SU-DHL-6 (cell line): ENCODE measurements at regions not wholly inside any gene's neighbourhood (a gene's known extent, or its start where the extent isn't known, plus 50 kb on each side); places are given as distances from the start of the nearest gene placed in this dataset.

Experiments used
- H2AFZ ChIP-seq: fragments of 200-600 bp; sonication (generic); 2 replicates; pipeline ENCODE4 v1.6.1; 2014; ENCODE audit warnings: low read depth, mild to moderate bottlenecking, moderate library complexity, mixed read lengths, antibody characterized with exemption, low read length; ENCODE audit not compliant: severe bottlenecking
- H3F3A ChIP-seq: fragments of 200-600 bp; shearing (Covaris generic); 2 replicates; pipeline ENCODE4 v1.6.0; 2016; ENCODE audit warnings: antibody characterized with exemption, mild to moderate bottlenecking; ENCODE audit not compliant: insufficient read depth
- H3K27ac ChIP-seq: fragments of 200-600 bp; sonication (generic); 2 replicates; pipeline ENCODE4 v1.5.1; 2016; ENCODE audit warnings: low read depth, mild to moderate bottlenecking, low read length, moderate library complexity, mixed read lengths
- H3K27me3 ChIP-seq: fragments of 200-600 bp; sonication (generic), shearing (Covaris generic); 2 replicates; pipeline ENCODE4 v1.6.0; 2014; ENCODE audit warnings: mild to moderate bottlenecking, low read length
- H3K36me3 ChIP-seq: fragments of 200-600 bp; sonication (generic); 2 replicates; pipeline ENCODE4 v1.6.1; 2014; ENCODE audit warnings: mild to moderate bottlenecking, low read length, mixed read lengths
- H3K4me2 ChIP-seq: fragments of 300-600, 200-600 bp; shearing (Covaris generic), sonication (generic); 2 replicates; pipeline ENCODE4 v1.6.0; 2014; ENCODE audit warnings: low read length, low read depth, mild to moderate bottlenecking; ENCODE audit not compliant: poor library complexity, severe bottlenecking
- H3K4me3 ChIP-seq: fragments of 200-600 bp; sonication (generic); 2 replicates; pipeline ENCODE4 v1.5.1; 2014; ENCODE audit warnings: antibody characterized with exemption, low read length, mild to moderate bottlenecking, mixed read lengths; ENCODE audit not compliant: insufficient read depth, poor library complexity, severe bottlenecking
- H3K79me2 ChIP-seq: fragments of 200-600 bp; sonication (generic); 2 replicates; pipeline ENCODE4 v1.6.1; 2014; ENCODE audit warnings: mild to moderate bottlenecking, low read length, moderate library complexity; ENCODE audit not compliant: insufficient read depth
- H3K9ac ChIP-seq: fragments of 200-600 bp; sonication (generic); 2 replicates; pipeline ENCODE4 v1.7.0; 2014; ENCODE audit warnings: mild to moderate bottlenecking, low read length
- H3K9me2 ChIP-seq: fragments of 200-600 bp; sonication (generic); replicated peaks from 2 replicates; pipeline ENCODE4 v1.6.1; 2014; ENCODE audit warnings: low read length; ENCODE audit not compliant: insufficient read depth
- H3K9me3 ChIP-seq: fragments of 200-600 bp; sonication (generic); 2 replicates; pipeline ENCODE4 v1.6.1; 2014; ENCODE audit warnings: low read length, mixed read lengths; ENCODE audit not compliant: insufficient read depth
- H4K20me1 ChIP-seq: fragments of 200-600 bp; sonication (generic); 2 replicates; pipeline ENCODE4 v1.6.1; 2014; ENCODE audit warnings: low read depth, mild to moderate bottlenecking, antibody characterized with exemption, low read length, moderate library complexity, mixed read lengths
- CTCF ChIP-seq: fragments of 200-600 bp; sonication (generic); IDR thresholded peaks from one replicate; pipeline ENCODE4 v1.5.1; 2017; ENCODE audit warnings: antibody characterized with exemption, mild to moderate bottlenecking, low read length, moderate library complexity; ENCODE audit not compliant: insufficient read depth, poor library complexity, severe bottlenecking
- EZH2phosphoT487 ChIP-seq: fragments of 200-600 bp; sonication (generic), shearing (Covaris generic); conservative IDR thresholded peaks from 2 replicates; pipeline ENCODE4 v1.6.1; 2018; ENCODE audit warnings: mild to moderate bottlenecking, antibody characterized with exemption, low read length, moderate library complexity, mixed read lengths

GRCh38 chr10:112098682-112099081 lies 84.9 kb downstream of the GPAM start:
- Histone ChIP-seq H3K27ac (no peak overlapping the region), H3F3A (no peaks in the 10 kb centered on the region), H4K20me1 (no peaks in the 10 kb centered on the region), H3K9me2 (no peaks in the 10 kb centered on the region), H3K79me2 (no peaks in the 10 kb centered on the region), H3K9ac (no peak overlapping the region), H3K36me3 (no peaks in the 10 kb centered on the region), H3K9me3 (no peaks in the 10 kb centered on the region), H3K4me2 (no peak overlapping the region), H3K27me3 (no peaks in the 10 kb centered on the region), H3K4me3 (no peak overlapping the region), H2AFZ (no peak overlapping the region)
- no peak for TF ChIP-seq EZH2phosphoT487
- no peak for TF ChIP-seq CTCF
